Stomach smooth muscle (tissue), 2 donors: ENCODE measurements at regions not wholly inside any gene's neighbourhood (a gene's known extent, or its start where the extent isn't known, plus 50 kb on each side); places are given as distances from the start of the nearest gene placed in this dataset.
"Not testable (repeated sequence)": the region's sequence is repeated elsewhere in the genome, so short reads cannot be mapped to it uniquely, and the experiment has no call there.

ENCODE experiments used
- H3K27ac ChIP-seq: one replicate; pipeline ENCODE4 v1.7.0; 2013; ENCODE audit warnings: mild to moderate bottlenecking, low read length, inconsistent platforms
- H3K27me3 ChIP-seq, 2 donors: one replicate each; pipeline ENCODE4 v1.7.0; 2013; ENCODE audit warnings: low read length in 2 of 2; ENCODE audit not compliant: insufficient read depth in 2 of 2, control insufficient read depth in 1 of 2
- H3K36me3 ChIP-seq, 2 donors: one replicate each; pipeline ENCODE4 v1.7.0; 2013; ENCODE audit warnings: low read length in 2 of 2; ENCODE audit not compliant: control insufficient read depth in 2 of 2, insufficient read depth in 2 of 2
- H3K4me1 ChIP-seq: one replicate; pipeline ENCODE4 v1.7.0; 2013; ENCODE audit warnings: low read length; ENCODE audit not compliant: control insufficient read depth, insufficient read depth
- H3K4me3 ChIP-seq, 2 donors: one replicate each; pipeline ENCODE4 v1.7.0; 2013; ENCODE audit warnings: low read length in 2 of 2
- H3K9ac ChIP-seq, 2 donors: one replicate each; pipeline ENCODE4 v1.7.0; 2013; ENCODE audit warnings: low read length in 2 of 2, mild to moderate bottlenecking in 1 of 2
- H3K9me3 ChIP-seq, 2 donors: one replicate each; pipeline ENCODE4 v1.7.0; 2013; ENCODE audit warnings: low read length in 2 of 2; ENCODE audit not compliant: control insufficient read depth in 2 of 2
- donor health status: healthy.
- donor health status: Pancreatic carcinoma.

DNA sequence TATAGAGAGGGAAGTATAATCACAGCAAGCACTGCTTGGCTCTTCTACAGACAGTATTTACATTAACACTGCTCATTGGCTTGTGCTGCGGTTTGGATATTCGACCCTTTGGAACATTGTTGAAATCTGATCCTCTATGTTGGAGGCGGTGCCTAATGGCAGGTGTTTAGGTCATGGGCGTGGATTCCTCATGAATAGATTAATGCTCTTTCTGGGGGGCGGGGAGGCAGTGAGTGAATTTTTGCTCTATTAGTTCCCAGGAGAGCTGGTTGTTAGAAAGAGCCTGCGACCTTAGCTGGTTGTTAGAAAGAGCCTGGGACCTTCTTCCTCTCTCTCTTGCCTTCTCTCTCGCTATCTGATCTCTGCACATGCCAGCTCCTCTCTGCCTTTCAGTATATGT, 77.3 kb upstream of the SVIL start:
- Histone ChIP-seq H3K4me1 (peaks cover 14% of the 10 kb centered on the region), H3K27me3 (no peaks in the 10 kb centered on the region), H3K9ac (no peak overlapping the region)

DNA sequence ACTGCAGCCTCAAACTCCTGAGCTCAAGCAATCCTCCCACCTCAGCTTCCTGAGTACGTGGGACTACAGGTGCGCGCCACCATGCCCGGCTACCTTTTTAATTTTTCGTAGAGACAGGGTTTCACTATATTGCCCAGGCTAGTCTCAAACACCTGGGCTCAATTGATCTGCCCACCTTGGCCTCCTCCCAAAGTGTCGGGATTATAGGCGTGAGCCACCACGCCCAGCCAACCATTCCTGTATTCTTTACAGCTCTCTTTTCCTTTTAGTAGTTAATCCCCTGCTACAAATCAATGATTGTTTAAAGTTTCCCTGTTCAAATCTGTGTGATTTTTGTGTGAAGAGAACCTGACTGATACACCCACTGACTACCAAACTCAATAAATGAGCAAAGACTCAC, 75.4 kb upstream of the SVIL start:
- Histone ChIP-seq H3K27me3 (no peaks in the 10 kb centered on the region), H3K4me1 (peaks cover 9% of the 10 kb centered on the region), H3K9me3 (no peaks in the 10 kb centered on the region), H3K4me3 (no peak overlapping the region), H3K9ac (no peak overlapping the region), H3K36me3 (peaks cover 5 to 9% of the 10 kb centered on the region in 2 donors), H3K27ac (no peak overlapping the region)

More for the DNA sequence above, 77.3 kb upstream of the SVIL start:
- H3K36me3 ChIP-seq, result peaks cover 5 to 9% of the 10 kb centered on the region in 2 donors
- no peaks in the 10 kb centered on the region for H3K9me3 ChIP-seq
- H3K27ac ChIP-seq, result no peak overlapping the region
- no peak overlapping the region for H3K4me3 ChIP-seq

DNA sequence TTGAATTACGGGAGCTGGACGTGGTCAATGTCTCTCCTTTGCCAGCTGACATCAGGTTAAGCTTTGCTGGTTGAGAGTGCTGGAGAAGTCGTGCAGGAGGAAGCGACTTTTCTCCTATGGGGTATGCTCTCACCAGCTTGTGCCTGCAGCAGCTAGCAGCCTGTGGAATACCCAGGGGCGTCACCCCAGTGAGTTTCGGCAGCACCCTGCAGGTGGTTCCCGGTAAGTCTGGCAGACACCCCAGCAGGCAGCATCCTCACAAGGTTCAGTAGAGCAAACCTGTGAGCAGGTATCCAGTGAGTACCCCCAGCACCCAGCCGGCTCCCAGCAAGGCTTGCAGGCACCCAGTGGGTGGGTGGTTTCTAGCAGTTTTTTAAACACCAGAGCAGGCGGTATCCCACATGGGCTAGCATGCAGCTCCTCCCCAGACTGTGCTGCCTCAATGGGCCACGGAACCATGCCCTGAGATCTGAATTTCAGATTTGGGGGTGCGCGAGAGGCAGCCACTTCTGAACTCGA, 74.8 kb upstream of the SVIL start:
- no peak overlapping the region for H3K27ac ChIP-seq
- no peak overlapping the region for H3K9ac ChIP-seq
- H3K9me3 ChIP-seq, result no peaks in the 10 kb centered on the region
- H3K27me3 ChIP-seq, result no peaks in the 10 kb centered on the region
- no peak overlapping the region for H3K4me3 ChIP-seq
- H3K4me1 ChIP-seq, result peaks cover 11% of the 10 kb centered on the region
- peaks cover 5 to 9% of the 10 kb centered on the region in 2 donors for H3K36me3 ChIP-seq

DNA sequence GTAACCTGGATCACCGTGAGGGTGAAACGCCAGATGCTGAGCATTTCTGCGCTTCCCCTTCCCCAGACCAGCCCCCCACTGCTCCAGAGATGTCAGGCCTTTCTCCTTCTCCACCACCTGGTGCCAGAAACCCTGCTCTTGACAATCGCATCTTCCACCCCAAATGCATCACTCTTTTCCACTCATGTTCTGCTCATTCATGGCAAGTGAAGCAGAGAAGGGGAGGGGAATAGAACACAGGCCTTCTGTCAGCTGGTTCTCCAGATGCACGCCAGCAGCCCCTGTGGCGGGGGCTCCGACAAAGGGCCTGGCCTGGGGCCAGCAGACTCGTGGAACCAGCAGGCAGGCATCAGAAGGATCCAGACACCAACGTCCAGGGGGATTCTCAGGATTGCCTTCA, 68.5 kb upstream of the SVIL start:
- H3K36me3 ChIP-seq, result peaks cover 2 to 6% of the 10 kb centered on the region in 2 donors
- H3K9me3 ChIP-seq, result no peaks in the 10 kb centered on the region
- peak overlapping the region in 1 of 2 donors; percentile 15 for H3K4me3 ChIP-seq
- peaks cover 44% of the 10 kb centered on the region for H3K4me1 ChIP-seq
- peak overlapping the region in 1 of 2 donors; percentile 23 for H3K9ac ChIP-seq
- no peaks in the 10 kb centered on the region for H3K27me3 ChIP-seq
- peak overlapping the region; percentile 62 for H3K27ac ChIP-seq

DNA sequence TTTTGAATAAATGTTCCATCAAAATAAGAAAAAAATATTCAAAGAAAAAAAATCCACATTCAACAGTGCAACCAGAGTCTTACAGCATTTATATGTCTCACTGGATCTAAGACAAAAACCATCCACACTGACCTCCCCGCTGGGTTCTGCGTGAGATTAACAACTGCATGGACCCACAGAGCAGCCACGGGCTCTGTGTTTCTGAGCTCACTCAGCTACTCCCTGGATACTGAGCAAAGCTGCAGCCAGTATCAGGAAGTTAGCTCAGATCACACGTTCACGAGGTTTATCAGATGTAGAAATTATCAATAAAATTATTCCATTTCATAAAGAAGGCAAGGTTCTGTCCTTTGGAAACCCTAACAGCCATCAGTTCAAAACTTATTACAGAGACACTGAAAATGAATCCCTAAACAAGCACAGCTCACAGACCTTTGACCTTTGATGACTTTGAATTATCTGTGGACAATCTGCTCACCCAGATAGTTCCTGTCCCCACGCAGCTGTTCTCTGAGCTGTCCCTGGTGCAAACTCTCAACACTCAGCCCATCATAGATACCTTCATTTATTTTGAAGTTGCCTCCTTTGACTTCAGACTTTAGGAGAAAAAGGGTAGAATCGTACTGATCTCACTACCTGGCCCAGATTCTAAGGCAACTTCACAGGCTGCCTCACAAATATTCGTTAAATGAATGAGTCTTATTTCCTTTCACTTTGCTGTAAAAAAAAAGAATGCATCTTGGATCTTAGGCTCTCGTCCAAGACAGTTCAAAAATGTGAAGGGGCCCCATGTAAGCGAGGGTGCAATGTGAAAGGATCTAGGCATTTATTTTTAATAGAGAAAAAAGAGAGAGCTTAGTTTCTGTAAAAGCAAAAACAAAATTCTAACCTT, 67.7 kb upstream of the SVIL start:
- peaks cover 2 to 6% of the 10 kb centered on the region in 2 donors for H3K36me3 ChIP-seq
- H3K9me3 ChIP-seq, result no peaks in the 10 kb centered on the region
- peaks cover 44% of the 10 kb centered on the region for H3K4me1 ChIP-seq
- no peaks in the 10 kb centered on the region for H3K27me3 ChIP-seq
- H3K9ac ChIP-seq, result no peak overlapping the region
- peak overlapping the region in 1 of 2 donors; percentile 44 for H3K4me3 ChIP-seq
- peak overlapping the region; percentile 62 for H3K27ac ChIP-seq

DNA sequence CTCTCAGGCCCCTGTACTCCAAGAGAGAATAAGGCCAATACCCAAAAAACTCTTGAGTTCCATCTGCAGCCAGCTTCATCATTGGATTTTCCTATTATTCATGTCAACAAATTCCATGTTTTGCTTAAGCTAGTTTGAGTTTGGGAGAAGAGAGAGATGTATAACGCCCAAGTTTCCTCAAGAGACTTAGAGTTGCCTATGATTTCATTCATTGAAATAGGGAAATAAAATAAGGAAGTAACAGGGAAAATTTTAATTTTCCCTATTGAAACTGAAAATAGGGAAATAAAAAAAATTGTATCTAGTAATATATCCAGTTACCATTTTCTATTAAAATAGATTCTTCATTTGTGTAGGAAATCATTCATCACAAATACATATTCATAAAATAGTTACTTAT, 66.5 kb upstream of the SVIL start:
- Histone ChIP-seq H3K27me3 (no peaks in the 10 kb centered on the region), H3K9ac (no peak overlapping the region), H3K36me3 (peaks cover 2 to 6% of the 10 kb centered on the region in 2 donors), H3K9me3 (no peaks in the 10 kb centered on the region), H3K4me1 (peaks cover 44% of the 10 kb centered on the region), H3K4me3 (no peak overlapping the region), H3K27ac (no peak overlapping the region)

DNA sequence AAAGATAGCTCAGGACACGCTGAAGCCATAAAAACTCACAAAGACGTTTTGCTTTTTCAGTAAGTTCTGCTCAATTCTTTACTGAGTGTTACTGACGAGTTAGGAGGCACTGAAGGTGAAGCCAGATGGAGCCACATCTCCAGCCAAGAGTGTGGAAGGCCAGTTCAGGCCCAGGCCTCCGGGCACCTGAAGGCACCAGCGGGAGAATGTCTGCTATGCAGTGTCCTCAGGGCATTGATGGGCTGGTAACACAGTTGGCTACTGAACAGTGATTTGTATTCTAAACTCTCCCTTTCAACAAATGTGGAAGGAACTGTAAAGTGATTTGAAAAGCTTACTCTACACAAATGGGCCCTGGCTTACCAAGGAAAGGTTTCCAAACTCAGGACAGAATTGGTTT, 64.8 kb upstream of the SVIL start:
- Histone ChIP-seq H3K4me3 (no peak overlapping the region), H3K27ac (peak overlapping the region; percentile 11), H3K9ac (no peak overlapping the region), H3K27me3 (no peaks in the 10 kb centered on the region), H3K4me1 (peaks cover 49% of the 10 kb centered on the region), H3K36me3 (peaks cover 2 to 6% of the 10 kb centered on the region in 2 donors), H3K9me3 (no peaks in the 10 kb centered on the region)

DNA sequence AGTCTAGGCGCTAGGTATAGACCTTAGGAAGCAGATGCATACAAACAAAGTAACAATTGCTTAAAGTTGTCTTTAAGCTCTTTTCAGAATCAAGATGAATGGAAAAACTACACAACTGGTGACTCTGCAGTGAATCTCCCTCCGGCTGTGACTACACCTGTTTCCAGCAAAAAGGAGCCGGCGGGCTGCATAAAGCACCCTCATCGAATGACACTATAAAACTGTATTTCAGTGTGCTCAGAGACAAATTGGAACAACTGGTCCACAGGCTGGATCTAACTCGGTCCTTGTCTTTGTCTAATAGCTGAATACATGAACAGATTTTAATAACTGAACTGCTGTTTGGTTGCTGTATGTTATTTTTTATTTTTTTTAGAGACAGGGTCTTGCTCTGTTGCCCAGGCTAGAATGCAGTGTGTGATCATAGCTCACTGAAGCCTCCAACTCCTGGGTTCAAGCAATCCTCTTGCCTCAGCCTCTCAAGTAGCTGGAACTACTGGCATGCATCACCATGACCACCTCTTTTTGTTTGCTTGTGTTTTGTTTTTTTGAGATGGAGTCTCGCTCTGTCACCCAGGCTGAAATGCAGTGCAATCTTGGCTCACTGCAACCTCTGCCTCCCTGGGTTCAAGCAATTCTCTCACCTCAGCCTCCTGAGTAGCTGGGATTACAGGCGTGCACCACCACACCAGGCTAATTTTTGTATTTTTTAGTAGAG, 64.2 kb upstream of the SVIL start:
- Histone ChIP-seq H3K4me3 (no peak overlapping the region), H3K9ac (no peak overlapping the region), H3K9me3 (no peaks in the 10 kb centered on the region), H3K27ac (no peak overlapping the region), H3K36me3 (peaks cover 2 to 6% of the 10 kb centered on the region in 2 donors), H3K27me3 (no peaks in the 10 kb centered on the region), H3K4me1 (peaks cover 50% of the 10 kb centered on the region)

DNA sequence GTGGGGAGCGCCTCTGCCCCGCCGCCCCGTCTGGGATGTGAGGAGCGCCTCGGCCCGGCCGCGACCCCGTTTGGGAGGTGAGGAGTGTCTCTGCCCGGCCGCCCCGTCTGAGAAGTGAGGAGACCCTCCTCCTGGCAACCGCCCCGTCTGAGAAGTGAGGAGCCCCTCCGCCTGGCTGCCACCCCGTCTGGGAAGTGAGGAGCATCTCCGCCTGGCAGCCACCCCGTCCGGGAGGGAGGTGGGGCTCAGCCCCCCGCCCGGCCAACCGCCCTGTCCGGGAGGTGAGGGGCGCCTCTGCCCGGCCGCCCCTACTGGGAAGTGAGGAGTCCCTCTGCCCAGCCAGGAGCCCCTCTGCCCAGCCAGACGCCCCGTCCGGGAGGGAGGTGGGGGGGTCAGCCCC, 61.8 kb upstream of the SVIL start:
- H3K4me3 ChIP-seq, H3K9me3 ChIP-seq, H3K36me3 ChIP-seq, H3K27me3 ChIP-seq, H3K9ac ChIP-seq, H3K27ac ChIP-seq: not testable (repeated sequence)
- H3K4me1 ChIP-seq, result peaks cover 54% of the 10 kb centered on the region

DNA sequence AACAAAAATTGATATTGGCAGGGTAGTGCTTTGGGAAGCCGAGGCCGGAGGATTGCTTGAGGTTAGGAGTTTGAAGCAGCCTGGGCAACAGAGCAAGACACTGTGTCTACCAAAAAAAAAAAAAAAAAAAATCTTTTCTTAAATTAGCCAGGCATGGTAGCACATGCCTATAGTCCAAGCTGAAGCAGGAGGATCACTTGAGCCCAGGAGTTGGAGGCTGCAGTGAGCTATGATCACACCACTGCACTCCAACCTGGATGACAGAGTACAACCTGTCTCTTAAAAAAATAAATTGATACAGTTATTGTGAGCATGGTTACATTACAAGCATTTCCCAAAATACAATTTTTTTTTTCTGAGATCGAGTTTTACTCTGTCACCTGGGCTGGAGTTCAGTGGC, 59.4 kb upstream of the SVIL start:
- H3K9ac ChIP-seq, result no peak overlapping the region
- peak overlapping the region; percentile 37 for H3K27ac ChIP-seq
- no peak overlapping the region for H3K4me3 ChIP-seq
- H3K27me3 ChIP-seq, result no peaks in the 10 kb centered on the region
- peaks cover 2% of the 10 kb centered on the region in 2 donors for H3K36me3 ChIP-seq
- peaks cover 44% of the 10 kb centered on the region for H3K4me1 ChIP-seq
- no peaks in the 10 kb centered on the region for H3K9me3 ChIP-seq
